ENCODE measurements at regions not wholly inside any gene's neighbourhood (a gene's known extent, or its start where the extent isn't known, plus 50 kb on each side); places are given as distances from the start of the nearest gene placed in this dataset.

- H3K9ac ChIP-seq (ENCODE audit: low read length in 3 of 3), result no peak overlapping the region
- H3K36me3 ChIP-seq (ENCODE audit: control insufficient read depth in 2 of 3, insufficient read depth in 3 of 3, low read length in 3 of 3), result no peaks in the 10 kb centered on the region
- intact Hi-C loops (cut with DNase I), result no loop called here
- no peak overlapping the region for H3K4me3 ChIP-seq (ENCODE audit: low read length in 3 of 3)
- H3K27ac ChIP-seq (ENCODE audit: low read depth in 2 of 2, low read length in 2 of 2), result no peak overlapping the region
- no peak for TF ChIP-seq CTCF (IDR thresholded peaks at IDR 0.05; ENCODE audit: borderline replicate concordance, extremely low read depth, insufficient read depth)
- H3K9me3 ChIP-seq (ENCODE audit: control insufficient read depth in 2 of 3, insufficient read depth in 1 of 3, low read length in 3 of 3), result no peaks in the 10 kb centered on the region
- no peaks in the 10 kb centered on the region for H3K4me1 ChIP-seq (ENCODE audit: control insufficient read depth in 2 of 3, insufficient read depth in 2 of 3, low read depth in 1 of 3, low read length in 3 of 3)
- DNase-seq, result no peak
- H3K27me3 ChIP-seq (ENCODE audit: control insufficient read depth, insufficient read depth, low read length), result no peaks in the 10 kb centered on the region
- no peak for FAIRE-seq
Observed at GRCh38 chr14:84420221-84420620, 1109.7 kb upstream of the FLRT2 start.

- H3K9ac ChIP-seq (ENCODE audit: low read length in 3 of 3), result no peak overlapping the region
- no peak overlapping the region for H3K27ac ChIP-seq (ENCODE audit: low read depth in 2 of 2, low read length in 2 of 2)
- FAIRE-seq (no peak), DNase-seq (no peak)
- no peaks in the 10 kb centered on the region for H3K36me3 ChIP-seq (ENCODE audit: control insufficient read depth in 2 of 3, insufficient read depth in 3 of 3, low read length in 3 of 3)
- no peaks in the 10 kb centered on the region for H3K9me3 ChIP-seq (ENCODE audit: control insufficient read depth in 2 of 3, insufficient read depth in 1 of 3, low read length in 3 of 3)
- H3K4me1 ChIP-seq (ENCODE audit: control insufficient read depth in 2 of 3, insufficient read depth in 2 of 3, low read depth in 1 of 3, low read length in 3 of 3), result no peaks in the 10 kb centered on the region
- intact Hi-C loops (cut with DNase I), result no loop called here
- no peaks in the 10 kb centered on the region for H3K27me3 ChIP-seq (ENCODE audit: control insufficient read depth, insufficient read depth, low read length)
- no peak overlapping the region for H3K4me3 ChIP-seq (ENCODE audit: low read length in 3 of 3)
- no peak for TF ChIP-seq CTCF (IDR thresholded peaks at IDR 0.05; ENCODE audit: borderline replicate concordance, extremely low read depth, insufficient read depth)
Observed at GRCh38 chr14:84421621-84422020, 1108.3 kb upstream of the FLRT2 start.

- Histone ChIP-seq H3K9me3 (ENCODE audit: control insufficient read depth in 2 of 3, insufficient read depth in 1 of 3, low read length in 3 of 3) (no peaks in the 10 kb centered on the region), H3K27ac (ENCODE audit: low read depth in 2 of 2, low read length in 2 of 2) (no peak overlapping the region), H3K4me3 (ENCODE audit: low read length in 3 of 3) (no peak overlapping the region), H3K4me1 (ENCODE audit: control insufficient read depth in 2 of 3, insufficient read depth in 2 of 3, low read depth in 1 of 3, low read length in 3 of 3) (no peaks in the 10 kb centered on the region), H3K27me3 (ENCODE audit: control insufficient read depth, insufficient read depth, low read length) (no peaks in the 10 kb centered on the region), H3K36me3 (ENCODE audit: control insufficient read depth in 2 of 3, insufficient read depth in 3 of 3, low read length in 3 of 3) (no peaks in the 10 kb centered on the region), H3K9ac (ENCODE audit: low read length in 3 of 3) (no peak overlapping the region)
- DNase-seq (no peak), FAIRE-seq (no peak)
- intact Hi-C loops (cut with DNase I), result no loop called here
- TF ChIP-seq CTCF (IDR thresholded peaks at IDR 0.05; ENCODE audit: borderline replicate concordance, extremely low read depth, insufficient read depth), result no peak
Observed at GRCh38 chr14:84425968-84426367, 1104.0 kb upstream of the FLRT2 start.

GRCh38 chr14:84432676-84433075, 1097.3 kb upstream of the FLRT2 start:
- H3K4me1 ChIP-seq (ENCODE audit: control insufficient read depth in 2 of 3, insufficient read depth in 2 of 3, low read depth in 1 of 3, low read length in 3 of 3), result no peaks in the 10 kb centered on the region
- DNase-seq (no peak), FAIRE-seq (no peak)
- no peak overlapping the region for H3K9ac ChIP-seq (ENCODE audit: low read length in 3 of 3)
- H3K4me3 ChIP-seq (ENCODE audit: low read length in 3 of 3), result no peak overlapping the region
- H3K9me3 ChIP-seq (ENCODE audit: control insufficient read depth in 2 of 3, insufficient read depth in 1 of 3, low read length in 3 of 3), result no peaks in the 10 kb centered on the region
- H3K27ac ChIP-seq (ENCODE audit: low read depth in 2 of 2, low read length in 2 of 2), result no peak overlapping the region
- no peaks in the 10 kb centered on the region for H3K27me3 ChIP-seq (ENCODE audit: control insufficient read depth, insufficient read depth, low read length)
- no peaks in the 10 kb centered on the region for H3K36me3 ChIP-seq (ENCODE audit: control insufficient read depth in 2 of 3, insufficient read depth in 3 of 3, low read length in 3 of 3)
- no peak for TF ChIP-seq CTCF (IDR thresholded peaks at IDR 0.05; ENCODE audit: borderline replicate concordance, extremely low read depth, insufficient read depth)
- intact Hi-C loops (cut with DNase I), result no loop called here

Measured in kidney (tissue), 13 donors.